Activated CD4-positive, CD25-positive, alpha-beta regulatory T cell treated with anti-CD3 and anti-CD28 coated beads, Interleukin-2, amount 50 U/mL, for 24 hours (primary cell): ENCODE measurements at regions not wholly inside any gene's neighbourhood (a gene's known extent, or its start where the extent isn't known, plus 50 kb on each side); places are given as distances from the start of the nearest gene placed in this dataset.
"Not testable (repeated sequence)": the region's sequence is repeated elsewhere in the genome, so short reads cannot be mapped to it uniquely, and the experiment has no call there.

Experiments
- ATAC-seq, 2 donors: fragments of 150-1000 bp; cut with Tn5 transposase; one replicate each; pipeline ENCODE4 v1.10.0; 2021; ENCODE audit warnings: mild to moderate bottlenecking in 1 of 2, moderate library complexity in 1 of 2

DNA sequence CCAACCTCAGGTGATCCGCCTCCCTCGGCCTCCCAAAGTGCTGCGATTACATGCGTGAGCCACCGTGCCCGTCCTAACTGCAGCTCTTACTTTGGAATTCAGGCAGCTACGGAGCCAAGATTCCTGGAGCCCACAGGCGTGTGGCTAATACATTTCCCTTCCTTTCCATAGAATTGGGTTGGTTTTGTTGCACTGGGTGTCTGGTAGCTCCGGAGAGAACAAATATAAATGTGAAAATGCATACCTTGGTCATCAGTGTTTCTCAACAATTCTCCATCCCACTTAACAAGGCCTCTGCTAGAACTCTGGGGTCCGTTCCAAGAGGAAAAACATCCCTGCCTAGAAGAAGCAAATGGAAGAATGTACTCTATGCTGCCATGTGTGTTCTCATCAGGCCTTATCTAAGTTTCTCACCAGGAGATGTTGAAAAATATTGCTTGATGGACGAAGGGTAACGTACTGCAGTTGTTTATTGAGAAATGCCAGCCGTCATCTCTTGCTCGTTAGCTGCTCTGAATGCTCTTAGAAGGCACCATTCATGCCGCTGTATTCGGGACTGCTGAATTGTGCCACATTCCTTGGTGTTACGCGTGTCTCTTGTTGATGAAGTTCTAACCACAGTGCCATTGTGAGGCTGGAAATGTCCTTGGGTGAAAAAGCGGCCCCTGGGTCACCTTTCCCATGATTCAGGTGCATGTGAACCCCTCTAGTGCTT is 50.5 kb upstream of the CD99 start:
- ATAC-seq, result no peak

- no peak for ATAC-seq
These were observed 52.8 kb upstream of the CD99 start for GRCh38 chrX:2638279-2638678.

DNA sequence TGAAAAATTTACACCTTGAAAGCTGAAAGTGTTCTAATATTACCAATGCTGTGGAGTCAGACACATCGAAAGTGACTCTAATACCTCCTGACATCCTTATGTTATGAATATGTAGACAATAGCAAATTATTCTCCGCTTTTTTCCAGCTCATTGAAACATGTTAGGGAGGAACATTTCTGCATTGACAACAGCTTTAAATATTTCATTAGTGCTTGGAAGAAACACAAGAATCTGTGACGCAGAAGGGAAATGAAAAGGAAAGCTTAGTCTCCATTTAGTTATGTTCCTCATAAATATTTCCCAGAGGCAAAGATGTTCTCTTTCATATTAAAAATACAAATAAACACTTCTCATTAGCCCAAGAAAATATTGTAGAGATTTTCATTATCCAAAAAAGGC is 55.8 kb upstream of the CD99 start:
- ATAC-seq, result no peak

DNA sequence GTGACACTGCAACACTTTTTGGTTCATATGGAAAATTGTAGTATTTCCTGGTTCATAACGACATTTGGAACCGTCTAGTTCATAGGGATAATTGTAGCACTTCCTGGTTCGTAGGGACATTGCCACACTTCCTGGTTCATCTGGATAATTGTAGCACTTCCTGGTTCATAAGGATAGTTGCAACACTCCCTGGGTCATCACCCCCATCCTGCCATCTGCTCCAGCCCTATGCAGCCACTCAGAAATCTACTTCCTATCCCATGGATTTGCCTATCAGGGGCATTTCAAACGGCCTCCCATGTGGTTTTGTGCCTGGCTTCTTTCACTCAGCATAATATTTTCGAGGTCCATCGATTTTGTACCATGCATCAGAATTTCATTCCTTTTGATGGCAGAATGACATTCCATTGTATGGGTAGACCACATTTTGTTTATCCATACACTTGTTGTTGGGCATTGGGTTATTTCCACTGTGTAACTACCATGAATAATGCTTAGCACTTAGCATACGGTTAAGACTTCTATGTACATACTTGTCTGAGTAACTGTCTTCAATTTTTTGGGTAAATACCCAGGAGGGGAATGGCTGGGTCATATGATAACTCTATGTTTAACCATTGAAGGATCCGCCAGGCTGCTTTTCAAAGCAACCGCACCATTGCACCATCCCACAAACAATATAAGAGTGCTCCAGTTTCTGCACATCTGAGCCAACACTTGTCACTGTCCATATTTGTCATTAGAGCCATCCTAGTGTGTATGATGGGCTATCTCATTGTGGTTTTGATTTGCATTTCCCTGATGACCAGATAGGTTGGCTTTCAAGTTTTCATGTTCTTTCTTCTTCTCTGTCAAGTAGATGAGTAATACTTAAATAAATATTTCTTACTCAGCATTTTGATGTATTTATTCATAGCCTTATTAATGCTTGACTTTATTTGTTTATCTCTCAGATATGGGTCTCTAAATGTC is 58.3 kb upstream of the CD99 start:
- ATAC-seq, result no peak

DNA sequence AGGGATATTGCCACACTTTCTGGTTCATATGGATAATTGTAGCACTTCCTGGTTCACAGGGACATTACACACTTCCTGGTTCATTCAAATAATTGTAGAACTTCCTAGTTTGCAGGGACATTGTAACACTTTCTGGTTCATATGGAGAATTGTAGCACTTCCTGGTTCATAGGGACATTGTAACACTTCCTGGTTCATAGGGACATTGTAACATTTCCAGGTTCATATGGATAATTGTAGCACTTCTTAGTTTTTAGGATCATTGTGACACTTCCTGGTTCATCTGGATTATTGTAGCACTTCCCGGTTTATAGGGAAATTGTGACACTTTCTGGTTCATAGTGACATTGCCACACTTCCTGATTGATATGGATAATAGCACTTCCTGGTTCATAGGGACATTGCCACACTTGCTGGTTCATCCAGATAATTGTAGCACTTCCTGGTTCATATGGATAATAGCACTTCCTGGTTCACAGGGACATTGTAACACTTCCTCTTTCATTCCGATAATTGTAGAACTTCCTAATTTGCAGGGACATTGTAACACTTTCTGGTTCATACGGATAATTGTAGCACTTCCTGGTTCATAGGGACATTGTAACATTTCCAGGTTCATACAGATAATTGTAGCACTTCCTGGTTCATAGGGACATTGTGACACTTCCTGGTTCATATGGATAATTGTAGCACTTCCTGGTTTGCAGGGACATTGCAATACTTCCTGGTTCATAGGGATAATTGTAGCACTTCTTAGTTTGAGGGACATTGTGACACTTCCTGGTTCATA is 59.2 kb upstream of the CD99 start:
- ATAC-seq, result no peak

GRCh38 chrX:2630935-2631742 is 60.0 kb upstream of the CD99 start:
- not testable (repeated sequence) for ATAC-seq

DNA sequence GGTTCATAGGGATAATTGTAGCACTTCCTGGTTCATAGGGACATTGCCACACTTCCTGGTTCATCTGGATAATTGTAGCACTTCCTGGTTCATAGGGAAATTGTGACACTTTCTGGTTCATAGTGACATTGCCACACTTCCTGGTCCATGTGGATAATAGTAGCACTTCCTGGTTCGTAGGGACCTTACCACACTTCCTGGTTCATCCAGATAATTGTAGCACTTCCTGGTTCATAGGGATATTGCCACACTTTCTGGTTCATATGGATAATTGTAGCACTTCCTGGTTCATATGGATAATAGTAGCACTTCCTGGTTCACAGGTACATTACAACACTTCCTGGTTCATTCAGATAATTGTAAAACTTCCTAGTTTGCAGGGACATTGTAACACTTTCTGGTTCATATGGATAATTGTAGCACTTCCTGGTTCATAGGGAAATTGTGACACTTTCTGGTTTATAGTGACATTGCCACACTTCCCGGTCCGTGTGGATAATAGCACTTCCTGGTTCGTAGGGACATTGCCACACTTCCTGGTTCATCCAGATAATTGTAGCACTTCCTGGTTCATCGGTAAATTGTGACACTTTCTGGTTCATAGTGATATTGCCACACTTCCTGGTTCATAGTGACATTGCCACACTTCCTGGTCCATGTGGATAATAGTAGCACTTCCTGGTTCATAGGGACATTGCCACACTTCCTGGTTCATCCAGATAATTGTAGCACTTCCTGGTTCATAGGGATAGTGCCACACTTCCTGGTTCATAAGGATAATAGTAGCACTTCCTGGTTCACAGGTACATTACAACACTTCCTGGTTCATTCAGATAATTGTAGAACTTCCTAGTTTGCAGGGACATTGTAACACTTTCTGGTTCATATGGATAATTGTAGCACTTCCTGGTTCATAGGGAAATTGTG is 60.8 kb upstream of the CD99 start:
- peak; percentile 45 to 53 for ATAC-seq

DNA sequence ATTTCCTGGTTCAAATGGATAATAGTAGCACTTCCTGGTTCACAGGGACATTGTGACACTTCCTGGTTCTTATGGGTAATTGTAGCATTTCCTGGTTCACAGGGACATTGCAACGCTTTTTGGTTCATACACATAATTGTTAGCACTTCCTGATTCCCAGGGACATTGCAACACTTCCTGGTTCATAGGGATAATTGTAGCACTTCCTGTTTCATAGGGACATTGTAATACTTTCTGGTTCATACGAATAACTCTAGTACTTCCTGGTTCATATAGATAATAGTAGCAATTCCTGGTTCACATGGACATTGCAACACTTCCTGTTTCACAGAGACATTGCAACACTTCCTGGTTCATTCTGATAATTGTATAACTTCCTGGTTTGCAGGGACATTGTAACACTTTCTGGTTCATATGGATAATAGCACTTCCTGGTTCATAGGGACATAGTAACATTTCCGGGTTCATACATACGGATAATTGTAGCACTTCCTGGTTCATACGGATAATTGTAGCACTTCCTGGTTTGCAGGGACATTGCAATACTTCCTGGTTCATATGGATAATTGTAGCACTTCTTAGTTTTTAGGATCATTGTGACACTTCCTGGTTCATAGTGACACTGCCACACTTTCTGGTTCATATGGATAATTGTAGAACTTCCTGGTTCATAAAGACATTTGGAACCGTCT is 61.6 kb upstream of the CD99 start:
- peak; percentile 57 to 64 for ATAC-seq

GRCh38 chrX:2628751-2629315 is 62.3 kb upstream of the CD99 start:
- ATAC-seq, result peak; percentile 31 to 38

DNA sequence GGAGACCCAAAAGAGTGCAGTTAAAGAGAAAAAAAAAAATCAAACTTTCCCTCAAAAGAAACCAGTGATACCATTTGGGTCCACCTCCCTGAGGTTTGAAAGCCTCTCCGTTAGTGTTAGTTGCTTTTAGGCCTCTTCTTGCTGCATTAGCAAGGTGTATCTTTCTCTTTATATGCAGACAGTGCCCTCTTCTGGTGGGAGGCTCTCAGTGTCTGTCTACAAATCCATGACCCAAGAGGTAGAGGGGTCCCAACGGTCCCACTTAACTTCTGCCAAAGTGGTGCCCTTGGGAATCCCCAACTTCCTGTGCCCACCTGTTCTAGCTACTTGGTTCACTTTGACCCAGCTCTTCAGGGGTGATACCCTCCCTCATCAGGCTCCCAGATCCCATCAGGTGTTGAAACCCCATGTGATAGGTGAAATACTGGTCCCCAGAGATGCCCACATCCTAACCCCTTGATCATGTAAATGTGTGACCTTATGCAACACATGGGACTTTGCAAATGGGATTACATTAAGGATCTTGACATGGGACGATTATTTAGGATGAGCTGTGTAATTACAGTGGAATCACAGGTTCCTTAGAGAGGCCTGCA is 63.7 kb upstream of the CD99 start:
- ATAC-seq, result no peak

GRCh38 chrX:2626750-2627149 is 64.3 kb upstream of the CD99 start:
- no peak for ATAC-seq

- no peak for ATAC-seq
These were observed 70.5 kb upstream of the CD99 start for GRCh38 chrX:2620576-2620975.

DNA sequence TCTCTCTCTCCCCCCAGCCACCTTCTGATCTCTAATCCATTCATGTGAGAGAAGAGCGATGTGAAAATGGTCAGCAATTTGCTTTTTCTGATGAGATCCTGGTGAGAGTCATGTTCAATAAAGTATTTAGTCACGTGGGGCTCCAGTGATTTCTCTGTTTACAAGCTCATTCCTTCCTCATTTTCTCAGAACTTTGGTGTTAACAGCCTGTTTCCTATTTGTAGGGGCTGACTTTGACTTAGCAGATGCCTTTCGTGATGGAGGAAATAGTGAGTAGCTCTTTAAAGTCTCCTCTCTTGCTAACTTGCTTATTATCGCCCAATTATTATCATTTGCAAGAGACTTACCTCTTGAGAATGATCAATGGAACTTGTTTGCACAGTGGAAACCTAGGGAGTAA is 72.6 kb upstream of the CD99 start:
- no peak for ATAC-seq

DNA sequence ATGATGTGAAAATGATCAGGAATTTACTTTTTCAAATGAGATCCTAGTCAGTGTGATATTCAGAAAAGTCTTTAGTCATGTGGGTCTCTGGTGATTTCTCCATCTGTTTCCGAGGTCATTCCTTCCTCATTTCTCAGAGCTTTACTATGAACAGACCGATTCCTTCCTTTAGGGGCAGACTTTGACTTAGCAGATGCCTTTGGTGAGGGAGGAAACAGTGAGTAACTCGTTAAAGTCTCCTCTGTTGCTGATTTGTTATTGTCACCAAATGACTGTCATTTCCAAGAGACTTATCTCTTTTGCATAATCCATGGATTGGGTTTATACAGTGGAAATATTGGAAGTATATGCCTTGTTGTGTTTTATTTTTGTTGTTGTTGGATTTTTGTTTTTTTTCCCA is 76.2 kb upstream of the CD99 start:
- ATAC-seq, result peak in 1 of 2 donors; percentile 56

GRCh38 chrX:2610246-2611170 is 80.6 kb upstream of the CD99 start:
- no peak for ATAC-seq

- no peak for ATAC-seq
These were observed 81.5 kb upstream of the CD99 start for GRCh38 chrX:2609431-2610238.

DNA sequence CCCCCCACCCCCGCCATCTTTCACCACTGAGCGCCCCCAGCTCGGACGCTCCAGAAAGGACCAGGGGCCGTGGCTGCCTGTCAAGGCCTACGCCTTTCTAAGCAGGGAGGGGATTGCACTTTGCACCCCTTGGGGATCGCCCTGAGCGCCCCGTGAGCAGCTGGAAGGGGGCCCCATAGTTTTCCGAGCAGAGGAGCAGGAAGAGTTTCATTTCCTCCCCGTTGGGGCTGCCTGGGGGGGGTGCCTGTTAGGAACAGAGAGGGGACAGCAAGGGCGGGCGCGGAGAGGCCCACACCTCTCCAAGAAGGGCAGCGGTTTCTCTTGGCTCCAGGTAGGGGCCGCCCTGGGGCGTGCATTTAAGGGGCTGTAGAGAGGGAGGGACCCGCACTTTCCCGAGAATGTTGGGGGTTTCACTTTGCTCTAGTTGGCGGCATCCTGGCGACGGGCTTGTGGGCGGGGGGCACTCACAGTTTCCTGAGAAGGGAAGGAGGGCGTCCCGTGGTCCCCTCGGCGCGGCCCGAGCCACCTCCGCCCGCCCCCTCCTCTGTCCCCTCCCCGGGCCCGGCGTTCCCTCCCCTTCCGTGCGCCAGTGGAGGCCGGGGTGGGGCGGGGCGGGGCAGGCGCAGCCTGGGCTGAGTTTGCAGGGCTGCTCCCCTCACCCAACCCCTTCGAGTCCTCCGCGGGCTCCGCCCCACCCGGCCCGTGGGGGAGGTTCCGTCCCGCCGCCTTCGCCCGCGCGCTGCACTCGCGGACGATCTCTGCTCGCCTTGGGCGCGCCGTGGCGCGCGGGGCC is 82.3 kb upstream of the CD99 start:
- peak; percentile 97 to 98 for ATAC-seq
